Thoracic aorta (tissue), 2 donors: ENCODE measurements at regions not wholly inside any gene's neighbourhood (a gene's known extent, or its start where the extent isn't known, plus 50 kb on each side); places are given as distances from the start of the nearest gene placed in this dataset.

Source experiments
- ATAC-seq: fragments of 150-250 bp; one replicate; pipeline ENCODE4 v1.8.0; 2017; ENCODE audit warnings: low read depth; ENCODE audit not compliant: insufficient number of reproducible peaks, low FRiP score
- DNase-seq: peaks from one replicate; pipeline ENCODE4 v3.0.0-alpha.2; 2020; ENCODE audit warnings: low spot score
- H3K27ac ChIP-seq, 2 donors: fragments of 200-600 bp; sonication (generic); 1 replicate in 1 of 2; 2 replicates in 1 of 2; pipeline ENCODE4 v1.5.1; 2016; ENCODE audit warnings: mild to moderate bottlenecking in 2 of 2, moderate library complexity in 2 of 2
- H3K27me3 ChIP-seq: fragments of 200-600 bp; sonication (generic); replicated peaks from 2 replicates; pipeline ENCODE4 v1.6.0; 2016; ENCODE audit warnings: mild to moderate bottlenecking; ENCODE audit not compliant: insufficient read depth
- H3K36me3 ChIP-seq: fragments of 200-600 bp; sonication (generic); one replicate; pipeline ENCODE4 v1.5.1; 2016
- H3K4me1 ChIP-seq, 2 donors: fragments of 200-600 bp; sonication (generic); 1 replicate in 1 of 2; 2 replicates in 1 of 2; pipeline versions ENCODE4 v1.5.1 to v1.6.0; 2016; ENCODE audit warnings: low read depth in 2 of 2, mild to moderate bottlenecking in 1 of 2; ENCODE audit not compliant: control insufficient read depth in 1 of 2
- H3K4me3 ChIP-seq: fragments of 200-600 bp; sonication (generic); 2 replicates; pipeline ENCODE4 v1.5.1; 2016; ENCODE audit warnings: mild to moderate bottlenecking
- H3K9me3 ChIP-seq: fragments of 200-600 bp; sonication (generic); 2 replicates; pipeline ENCODE4 v1.5.1; 2016
- CTCF ChIP-seq: fragments of 200-600 bp; sonication (generic); IDR thresholded peaks from one replicate; pipeline ENCODE4 v1.5.1; 2019; ENCODE audit warnings: antibody characterized with exemption

GRCh38 chr11:122028036-122028435, 88.0 kb downstream of the BLID start:
- Histone ChIP-seq H3K4me3 (no peak overlapping the region), H3K36me3 (no peaks in the 10 kb centered on the region), H3K9me3 (no peaks in the 10 kb centered on the region), H3K4me1 (peaks cover 0 to 11% of the 10 kb centered on the region in 2 donors), H3K27ac (no peak overlapping the region), H3K27me3 (no peaks in the 10 kb centered on the region)
- DNase-seq (no peak), ATAC-seq (no peak)
- no peak for TF ChIP-seq CTCF

- Histone ChIP-seq H3K27ac (no peak overlapping the region), H3K9me3 (no peaks in the 10 kb centered on the region), H3K4me3 (no peak overlapping the region), H3K4me1 (peaks cover 0 to 9% of the 10 kb centered on the region in 2 donors), H3K36me3 (no peaks in the 10 kb centered on the region), H3K27me3 (no peaks in the 10 kb centered on the region)
- ATAC-seq (no peak), DNase-seq (no peak)
- no peak for TF ChIP-seq CTCF
These were observed 90.3 kb downstream of the BLID start for GRCh38 chr11:122025757-122026156.

GRCh38 chr11:122024278-122024677, 91.7 kb downstream of the BLID start:
- H3K4me3 ChIP-seq, result peak overlapping the region; percentile 58
- TF ChIP-seq CTCF, result no peak
- no peaks in the 10 kb centered on the region for H3K27me3 ChIP-seq
- DNase-seq, result no peak
- peaks cover 6 to 17% of the 10 kb centered on the region in 2 donors for H3K4me1 ChIP-seq
- H3K9me3 ChIP-seq, result no peaks in the 10 kb centered on the region
- ATAC-seq, result no peak
- peak overlapping the region; percentile 3 to 38 for H3K27ac ChIP-seq
- no peaks in the 10 kb centered on the region for H3K36me3 ChIP-seq

GRCh38 chr11:122023614-122024250, 92.3 kb downstream of the BLID start:
- Histone ChIP-seq H3K36me3 (no peaks in the 10 kb centered on the region), H3K4me1 (peaks cover 6 to 20% of the 10 kb centered on the region in 2 donors), H3K27me3 (no peaks in the 10 kb centered on the region), H3K4me3 (peak overlapping the region; percentile 58), H3K9me3 (no peaks in the 10 kb centered on the region), H3K27ac (peak overlapping the region in 1 of 2 donors; percentile 38)
- DNase-seq, result no peak
- no peak for ATAC-seq
- peak; percentile 26 for TF ChIP-seq CTCF

- Histone ChIP-seq H3K4me3 (no peak overlapping the region), H3K36me3 (no peaks in the 10 kb centered on the region), H3K27ac (no peak overlapping the region), H3K27me3 (no peaks in the 10 kb centered on the region), H3K9me3 (no peaks in the 10 kb centered on the region), H3K4me1 (peaks cover 6 to 20% of the 10 kb centered on the region in 2 donors)
- ATAC-seq, result no peak
- TF ChIP-seq CTCF, result no peak
- DNase-seq, result no peak
These were observed 93.4 kb downstream of the BLID start for GRCh38 chr11:122022646-122023045.
